D721Med (cell line): ENCODE measurements at regions not wholly inside any gene's neighbourhood (a gene's known extent, or its start where the extent isn't known, plus 50 kb on each side); places are given as distances from the start of the nearest gene placed in this dataset.

ENCODE experiments used
- DNase-seq: peaks from one replicate; pipeline ENCODE4 v3.0.0; 2011; ENCODE audit warnings: low spot score; ENCODE audit not compliant: insufficient read length
- FAIRE-seq: peaks from 2 replicates; lab custom pipeline; 2011; peaks lifted over from hg19 to GRCh38; lab: Jason Lieb, UNC
- TF ChIP-seq, protein P1 (sequence below): IDR thresholded peaks from 2 replicates; pipeline ENCODE4 v1.5.1; 2012; ENCODE audit warnings: mild to moderate bottlenecking, control low read depth; ENCODE audit not compliant: insufficient read depth; ENCODE audit errors: missing control alignments

GRCh38 chr9:7976167-7976755 is 176.7 kb upstream of the DMAC1 start:
- no peak for DNase-seq
- no peak for FAIRE-seq

DNA sequence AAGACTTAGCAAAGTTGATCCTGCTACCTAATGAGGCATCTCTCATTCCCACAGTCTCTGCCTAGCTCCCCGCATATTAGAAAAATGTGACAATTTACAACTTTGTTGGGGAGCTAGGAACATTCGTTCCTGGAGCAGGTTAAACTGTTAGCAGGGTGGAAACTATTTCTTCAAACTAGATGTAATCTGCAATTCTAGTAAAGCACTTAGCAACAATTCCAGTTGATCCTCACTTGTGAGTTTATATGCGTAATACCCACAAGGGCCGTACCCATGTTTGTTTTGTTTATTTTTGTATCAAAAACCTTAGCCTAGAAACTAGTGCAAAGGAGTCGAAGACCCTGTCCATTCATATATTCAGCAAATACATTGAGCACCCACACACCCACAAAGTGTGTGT is 175.8 kb upstream of the DMAC1 start:
- no peak for FAIRE-seq

More at GRCh38 chr9:7976167-7976755, 176.7 kb upstream of the DMAC1 start:
- TF ChIP-seq, protein P1, sequence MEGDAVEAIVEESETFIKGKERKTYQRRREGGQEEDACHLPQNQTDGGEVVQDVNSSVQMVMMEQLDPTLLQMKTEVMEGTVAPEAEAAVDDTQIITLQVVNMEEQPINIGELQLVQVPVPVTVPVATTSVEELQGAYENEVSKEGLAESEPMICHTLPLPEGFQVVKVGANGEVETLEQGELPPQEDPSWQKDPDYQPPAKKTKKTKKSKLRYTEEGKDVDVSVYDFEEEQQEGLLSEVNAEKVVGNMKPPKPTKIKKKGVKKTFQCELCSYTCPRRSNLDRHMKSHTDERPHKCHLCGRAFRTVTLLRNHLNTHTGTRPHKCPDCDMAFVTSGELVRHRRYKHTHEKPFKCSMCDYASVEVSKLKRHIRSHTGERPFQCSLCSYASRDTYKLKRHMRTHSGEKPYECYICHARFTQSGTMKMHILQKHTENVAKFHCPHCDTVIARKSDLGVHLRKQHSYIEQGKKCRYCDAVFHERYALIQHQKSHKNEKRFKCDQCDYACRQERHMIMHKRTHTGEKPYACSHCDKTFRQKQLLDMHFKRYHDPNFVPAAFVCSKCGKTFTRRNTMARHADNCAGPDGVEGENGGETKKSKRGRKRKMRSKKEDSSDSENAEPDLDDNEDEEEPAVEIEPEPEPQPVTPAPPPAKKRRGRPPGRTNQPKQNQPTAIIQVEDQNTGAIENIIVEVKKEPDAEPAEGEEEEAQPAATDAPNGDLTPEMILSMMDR, result no peak

DNA sequence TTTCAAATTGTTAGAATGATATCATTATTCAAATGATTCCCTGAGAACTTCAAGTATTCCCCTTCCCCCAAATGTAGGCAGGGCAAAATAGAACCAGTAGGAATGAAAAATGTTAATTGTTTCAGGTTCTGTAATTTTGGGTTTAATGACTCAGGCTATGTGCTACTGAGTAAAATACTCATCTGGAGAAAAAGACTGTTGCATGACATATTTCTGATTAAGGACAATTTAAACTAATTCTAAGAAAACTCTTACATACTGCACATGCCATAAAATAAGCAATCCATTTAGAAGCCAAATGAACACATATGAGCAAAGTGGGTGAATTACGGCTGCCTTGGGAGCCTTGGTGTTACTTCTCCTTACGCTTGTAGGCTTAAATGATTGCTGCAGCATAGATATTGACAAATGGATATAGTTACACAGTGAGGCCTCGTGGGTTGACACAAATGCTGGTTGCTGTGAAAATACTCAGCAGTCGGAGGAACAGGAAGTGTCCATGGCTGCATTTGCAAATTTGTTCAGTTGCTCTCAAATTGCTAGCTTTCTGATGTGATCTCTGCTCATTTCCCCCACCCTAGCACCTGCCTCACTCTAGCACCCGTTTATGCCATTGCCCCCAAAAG is 174.9 kb upstream of the DMAC1 start:
- no peak for DNase-seq
- FAIRE-seq, result no peak
- TF ChIP-seq, protein P1, result no peak

More for the DNA sequence above, 175.8 kb upstream of the DMAC1 start:
- no peak for DNase-seq
- TF ChIP-seq, protein P1, result no peak

- TF ChIP-seq, protein P1, result no peak
- FAIRE-seq (no peak), DNase-seq (no peak)
Observed at GRCh38 chr9:7973123-7973522, 173.5 kb upstream of the DMAC1 start.

DNA sequence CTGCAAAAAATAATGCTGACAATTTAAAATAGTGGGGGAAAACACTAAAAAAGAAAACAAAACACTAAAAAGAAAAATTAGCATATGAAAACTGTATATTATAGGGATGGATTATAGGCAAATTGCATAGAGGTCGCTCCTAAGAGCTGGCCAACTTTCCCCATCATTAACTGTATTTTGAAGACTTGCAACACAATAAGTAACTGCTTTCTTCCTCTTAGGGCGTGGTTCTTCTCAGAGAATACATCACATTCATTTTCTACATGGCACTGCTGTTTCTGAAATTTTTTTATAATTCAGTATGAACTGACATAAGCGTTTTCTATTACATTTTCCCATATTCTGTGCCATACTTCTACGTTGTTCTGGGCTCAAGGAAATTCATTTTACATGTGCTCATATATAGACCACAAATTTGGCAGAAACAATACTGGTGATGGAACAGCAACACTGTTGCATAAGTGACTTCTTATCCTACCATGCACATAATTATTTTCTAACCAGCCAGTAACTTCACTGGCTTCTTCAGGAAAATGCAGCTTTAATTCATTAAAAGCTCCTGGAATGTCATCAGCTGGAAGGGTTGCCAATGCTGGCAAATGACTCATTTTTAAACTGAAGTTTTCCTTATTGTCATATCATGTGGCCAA is 171.2 kb upstream of the DMAC1 start:
- DNase-seq (no peak), FAIRE-seq (peak; percentile 32)

GRCh38 chr9:7968687-7969086 is 169.1 kb upstream of the DMAC1 start:
- FAIRE-seq (no peak), DNase-seq (no peak)
- TF ChIP-seq, protein P1, result no peak

More for the DNA sequence above, 171.2 kb upstream of the DMAC1 start:
- TF ChIP-seq, protein P1, result no peak
